Transverse colon (tissue), 4 donors: ENCODE measurements at regions not wholly inside any gene's neighbourhood (a gene's known extent, or its start where the extent isn't known, plus 50 kb on each side); places are given as distances from the start of the nearest gene placed in this dataset.
A peak's percentile ranks its signal among the peaks of the same experiment; 100 is the strongest.

Source experiments
- DNase-seq: peaks from one replicate; pipeline ENCODE4 v3.0.0-alpha.2; 2019
- H3K27ac ChIP-seq, 4 donors: fragments of 200-600 bp; sonication (generic); 2 replicates each; pipeline ENCODE4 v1.5.1; 2016 to 2018; ENCODE audit warnings: inconsistent platforms in 4 of 4
- H3K27me3 ChIP-seq: fragments of 200-600 bp; sonication (generic); 2 replicates; pipeline ENCODE4 v1.5.1; 2017; ENCODE audit warnings: inconsistent platforms
- H3K36me3 ChIP-seq, 4 donors: fragments of 200-600 bp; sonication (generic); 2 replicates each; pipeline ENCODE4 v1.5.1; 2017 to 2019; ENCODE audit warnings: inconsistent platforms in 4 of 4
- H3K4me1 ChIP-seq, 4 donors: fragments of 200-600 bp; sonication (generic); 2 replicates each; pipeline ENCODE4 v1.5.1; 2017 to 2020; ENCODE audit warnings: inconsistent platforms in 4 of 4
- H3K4me3 ChIP-seq, 4 donors: fragments of 200-600 bp; sonication (generic); 1 replicate in 1 of 4; 2 replicates in 3 of 4; pipeline versions ENCODE4 v1.5.1 to v1.6.1; 2017 to 2019; ENCODE audit warnings: inconsistent platforms in 4 of 4
- H3K9me3 ChIP-seq, 2 donors: fragments of 200-600 bp; sonication (generic); 2 replicates each; pipeline ENCODE4 v1.5.1; 2017 to 2019; ENCODE audit warnings: inconsistent platforms in 2 of 2
- EP300 ChIP-seq: sonication (generic); formaldehyde crosslinking; IDR thresholded peaks from one replicate; pipeline ENCODE4 v1.6.1; 2017; ENCODE audit warnings: antibody characterized with exemption, low read depth
- POLR2A ChIP-seq: fragments of 450-650 bp; IDR thresholded peaks from one replicate; pipeline ENCODE4 v1.6.1; 2016; ENCODE audit warnings: antibody characterized with exemption, mild to moderate bottlenecking, moderate library complexity
- POLR2AphosphoS5 ChIP-seq, 3 donors: sonication (generic); formaldehyde crosslinking; IDR thresholded peaks; one replicate each; pipeline ENCODE4 v1.6.1; 2016; ENCODE audit warnings: antibody characterized with exemption in 3 of 3
- WGBS, 2 donors: methylation state at CpG; one replicate each; pipeline ENCODE4 v1.1.5; 2018; ENCODE audit warnings: low coverage in 1 of 2; 5-methylcytosine and 5-hydroxymethylcytosine counted together
- in situ Hi-C, 4 donors: fragments of 200-750 bp; cut with MboI; loops; one replicate each; pipeline versions ENCODE4 v1.15.0 to v1.15.1; 2017; ENCODE audit warnings: low sequenced_read_pairs in 3 of 4, low pct_ligation_motif_present in 1 of 4, low pct_unique_long_range_greater_than_20kb in 1 of 4
- intact Hi-C: fragments of 100-400 bp; cut with DNase I; formaldehyde crosslinking; loops from one replicate; pipeline ENCODE4 v1.15.1; 2023; ENCODE audit warnings: low total_unique reads
- TF ChIP-seq, protein P1 (sequence below), 5 experiments: fragments of 200-600 bp in 3 of 5; fragments of 450-650 bp in 2 of 5; sonication (generic) in 3 of 5; IDR thresholded peaks; 1 replicate in 2 of 5; 2 replicates in 3 of 5; pipeline ENCODE4 v1.5.1; 2016 to 2017; ENCODE audit warnings: antibody characterized with exemption in 5 of 5, inconsistent platforms in 3 of 5, mild to moderate bottlenecking in 2 of 5, moderate library complexity in 1 of 5

DNA sequence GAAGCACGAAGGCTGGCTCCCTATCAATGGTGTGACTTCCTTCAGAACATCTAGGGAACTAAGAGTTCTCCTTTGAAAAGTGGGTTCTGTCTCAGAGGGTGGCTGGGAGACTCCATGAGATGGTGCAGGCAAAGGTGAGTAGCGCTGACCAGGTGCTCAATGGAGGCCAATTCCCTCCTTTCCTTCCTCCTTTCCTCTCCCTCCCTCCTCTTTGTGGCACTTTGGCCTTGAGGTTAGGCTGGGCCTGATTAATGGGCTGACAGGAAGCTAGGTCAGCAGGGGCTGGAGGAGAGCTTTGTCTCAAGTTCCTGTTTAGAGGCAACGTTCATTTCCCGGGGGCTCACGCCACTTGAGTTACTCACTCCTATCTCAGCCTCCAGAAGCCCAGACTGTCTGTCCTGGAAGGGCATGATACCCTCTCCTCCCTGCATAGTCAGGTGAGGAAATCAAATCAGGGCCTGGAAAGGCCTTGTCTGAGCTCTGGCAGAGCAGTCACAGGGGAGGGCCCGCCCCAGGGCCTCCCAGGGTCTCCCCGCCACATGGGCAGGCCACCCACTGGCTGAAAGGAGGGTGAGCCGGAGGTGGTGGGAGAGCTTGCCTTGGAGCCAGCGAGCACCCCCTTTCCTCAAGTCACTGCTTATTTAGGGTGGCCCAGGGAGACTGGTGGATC, 58.4 kb upstream of the SSBP3 start:
- Histone ChIP-seq H3K9me3 (no peaks in the 10 kb centered on the region), H3K4me3 (no peak overlapping the region), H3K27me3 (no peaks in the 10 kb centered on the region), H3K27ac (peak overlapping the region in 1 of 4 donors; percentile 70), H3K4me1 (peaks cover 5 to 32% (median 7%) of the 10 kb centered on the region in 4 donors), H3K36me3 (no peaks in the 10 kb centered on the region)
- DNase-seq, result no peak
- in situ Hi-C loops, result no loop called here
- 71% methylated on average over 7 of the region's 9 CpGs; no CpG with 5 or more reads in 1 of the 2 donors for WGBS, 2 donors
- TF ChIP-seq POLR2AphosphoS5 (IDR thresholded peaks at IDR 0.05), result no peak
- TF ChIP-seq EP300, result no peak
- TF ChIP-seq POLR2A, result no peak
- TF ChIP-seq, protein P1, sequence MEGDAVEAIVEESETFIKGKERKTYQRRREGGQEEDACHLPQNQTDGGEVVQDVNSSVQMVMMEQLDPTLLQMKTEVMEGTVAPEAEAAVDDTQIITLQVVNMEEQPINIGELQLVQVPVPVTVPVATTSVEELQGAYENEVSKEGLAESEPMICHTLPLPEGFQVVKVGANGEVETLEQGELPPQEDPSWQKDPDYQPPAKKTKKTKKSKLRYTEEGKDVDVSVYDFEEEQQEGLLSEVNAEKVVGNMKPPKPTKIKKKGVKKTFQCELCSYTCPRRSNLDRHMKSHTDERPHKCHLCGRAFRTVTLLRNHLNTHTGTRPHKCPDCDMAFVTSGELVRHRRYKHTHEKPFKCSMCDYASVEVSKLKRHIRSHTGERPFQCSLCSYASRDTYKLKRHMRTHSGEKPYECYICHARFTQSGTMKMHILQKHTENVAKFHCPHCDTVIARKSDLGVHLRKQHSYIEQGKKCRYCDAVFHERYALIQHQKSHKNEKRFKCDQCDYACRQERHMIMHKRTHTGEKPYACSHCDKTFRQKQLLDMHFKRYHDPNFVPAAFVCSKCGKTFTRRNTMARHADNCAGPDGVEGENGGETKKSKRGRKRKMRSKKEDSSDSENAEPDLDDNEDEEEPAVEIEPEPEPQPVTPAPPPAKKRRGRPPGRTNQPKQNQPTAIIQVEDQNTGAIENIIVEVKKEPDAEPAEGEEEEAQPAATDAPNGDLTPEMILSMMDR (IDR thresholded peaks at IDR 0.05), result no peak
- intact Hi-C loops, result no loop called here

DNA sequence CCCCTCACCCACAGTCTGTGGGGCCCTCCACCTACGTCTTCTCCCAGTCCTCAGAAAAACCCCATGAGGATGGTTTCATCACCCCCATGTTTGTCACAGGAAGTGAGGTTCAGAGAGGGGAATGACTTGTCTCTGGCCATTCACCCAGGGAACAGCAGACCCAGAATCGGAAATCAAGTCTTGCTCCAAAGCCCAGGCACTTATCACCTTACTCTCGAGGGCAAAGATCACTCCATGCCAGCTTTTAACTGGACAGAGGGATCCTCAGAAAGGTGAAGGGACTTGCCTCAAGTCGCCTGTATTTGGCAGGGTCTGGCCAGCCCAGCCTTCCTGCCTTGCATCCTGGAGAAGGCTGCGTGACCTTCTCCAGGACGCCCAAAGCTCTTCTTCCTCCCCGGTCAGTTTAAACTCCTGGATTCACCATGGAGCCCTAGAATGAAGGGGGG, 57.9 kb upstream of the SSBP3 start:
- intact Hi-C loops (no loop called here), in situ Hi-C loops (no loop called here)
- 84 to 89% methylated on average over 5 to 7 of the region's 7 CpGs for WGBS, 2 donors
- Histone ChIP-seq H3K9me3 (no peaks in the 10 kb centered on the region), H3K27me3 (no peaks in the 10 kb centered on the region), H3K4me3 (no peak overlapping the region), H3K27ac (no peak overlapping the region), H3K36me3 (no peaks in the 10 kb centered on the region), H3K4me1 (peaks cover 5 to 32% (median 7%) of the 10 kb centered on the region in 4 donors)
- DNase-seq, result no peak
- TF ChIP-seq EP300, result no peak
- TF ChIP-seq, protein P1 (IDR thresholded peaks at IDR 0.05), result no peak
- no peak for TF ChIP-seq POLR2A
- no peak for TF ChIP-seq POLR2AphosphoS5 (IDR thresholded peaks at IDR 0.05)

DNA sequence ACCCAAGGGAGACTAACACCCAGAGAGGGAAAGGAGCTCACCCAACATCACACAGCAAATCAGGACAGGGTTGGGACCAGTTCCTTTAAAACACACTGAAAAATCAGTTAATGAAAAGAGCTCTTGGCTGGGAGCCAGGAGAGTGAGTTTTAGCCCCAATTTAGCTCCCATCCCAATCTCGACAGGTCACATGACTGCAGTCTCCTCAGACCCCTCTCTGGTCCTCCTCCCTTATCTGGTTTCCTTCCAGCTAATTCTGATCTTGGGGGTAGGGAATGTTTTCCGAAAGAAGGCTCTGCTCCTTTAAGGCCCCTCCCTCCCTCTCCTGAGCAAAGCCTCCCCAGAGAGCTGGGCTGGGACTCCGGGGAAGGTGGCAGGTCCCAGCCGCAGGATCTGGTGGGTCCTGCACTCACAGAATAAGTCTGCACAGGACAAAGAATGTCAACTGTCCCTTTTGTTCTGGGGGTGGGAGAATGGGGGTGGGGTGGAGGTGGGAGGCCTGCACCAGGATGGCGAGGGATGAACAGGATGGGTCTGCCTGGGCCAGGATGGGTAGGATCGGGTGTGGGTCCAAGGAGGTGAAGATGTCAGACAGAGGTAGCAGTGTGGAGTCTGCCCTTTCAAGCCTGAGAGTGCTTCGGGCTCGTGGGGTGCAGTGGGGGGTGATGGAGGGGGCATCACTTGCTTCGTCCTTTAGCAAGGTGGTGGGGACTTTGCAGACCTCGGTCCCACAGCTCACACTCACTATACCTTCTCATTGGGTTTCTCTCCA, 57.3 kb upstream of the SSBP3 start:
- Histone ChIP-seq H3K36me3 (no peaks in the 10 kb centered on the region), H3K4me3 (no peak overlapping the region), H3K9me3 (no peaks in the 10 kb centered on the region), H3K27me3 (no peaks in the 10 kb centered on the region), H3K27ac (no peak overlapping the region), H3K4me1 (peaks cover 5 to 32% (median 7%) of the 10 kb centered on the region in 4 donors)
- in situ Hi-C loops, result no loop called here
- intact Hi-C loops, result no loop called here
- TF ChIP-seq EP300, result no peak
- TF ChIP-seq POLR2AphosphoS5 (IDR thresholded peaks at IDR 0.05), result no peak
- TF ChIP-seq POLR2A, result no peak
- TF ChIP-seq, protein P1 (IDR thresholded peaks at IDR 0.05), result no peak
- DNase-seq, result no peak
- 69% methylated on average over 10 of the region's 10 CpGs; no CpG with 5 or more reads in 1 of the 2 donors for WGBS, 2 donors

DNA sequence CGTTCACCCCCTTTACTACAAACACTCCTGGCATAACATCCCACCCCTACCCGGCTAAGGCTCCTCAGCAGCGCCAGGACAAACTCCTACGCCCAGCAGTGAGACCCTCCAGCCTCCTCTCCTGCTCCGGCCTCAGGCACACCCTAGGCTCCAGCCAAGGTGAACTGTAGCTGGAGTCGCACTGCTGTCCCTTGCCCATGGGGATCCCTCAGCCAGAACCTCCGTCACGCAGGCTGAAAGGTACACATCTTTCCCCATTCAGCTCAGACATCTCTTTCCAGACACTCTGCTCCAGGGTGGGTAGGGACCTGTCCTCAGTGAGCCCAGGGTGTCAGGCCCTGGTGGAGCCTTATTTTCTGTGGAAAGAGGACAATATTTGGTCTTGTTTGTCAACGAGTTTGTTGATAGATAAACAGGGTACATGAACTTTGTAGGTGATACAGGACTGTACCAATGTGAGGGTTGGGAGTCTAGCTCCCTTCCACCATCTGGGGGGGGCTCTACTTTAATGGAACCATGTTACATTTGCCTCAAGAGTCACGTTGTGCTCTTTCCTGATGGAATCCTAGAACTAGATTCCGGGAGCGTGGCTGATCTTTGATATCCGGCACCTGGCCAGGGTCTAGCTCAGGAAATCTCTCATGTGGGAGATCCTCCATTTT, 56.5 kb upstream of the SSBP3 start:
- DNase-seq, result no peak
- in situ Hi-C loops (no loop called here), intact Hi-C loops (no loop called here)
- Histone ChIP-seq H3K4me1 (peaks cover 5 to 32% (median 7%) of the 10 kb centered on the region in 4 donors), H3K27ac (no peak overlapping the region), H3K36me3 (no peaks in the 10 kb centered on the region), H3K9me3 (no peaks in the 10 kb centered on the region), H3K27me3 (no peaks in the 10 kb centered on the region), H3K4me3 (no peak overlapping the region)
- no peak for TF ChIP-seq POLR2A
- no peak for TF ChIP-seq EP300
- TF ChIP-seq POLR2AphosphoS5 (IDR thresholded peaks at IDR 0.05), result no peak
- TF ChIP-seq, protein P1 (IDR thresholded peaks at IDR 0.05), result no peak
- WGBS, 2 donors, result 60 to 79% methylated on average over 1 to 11 of the region's 13 CpGs
